ENCODE measurements at regions not wholly inside any gene's neighbourhood (a gene's known extent, or its start where the extent isn't known, plus 50 kb on each side); places are given as distances from the start of the nearest gene placed in this dataset.

GRCh38 chr1:60664086-60664625 lies 418.2 kb upstream of the NFIA start:
- H2BK20ac ChIP-seq (ENCODE audit: low read length): no peak overlapping the region
- H2BK5ac ChIP-seq (ENCODE audit: low read depth, low read length): no peak overlapping the region
- no peak overlapping the region for H3K4ac ChIP-seq (replicated peaks; ENCODE audit: insufficient read length, low read depth, low read length)
- H4K5ac ChIP-seq (ENCODE audit: insufficient read length, low read depth, low read length): no peak overlapping the region
- POLR2A ChIA-PET (ENCODE audit: partially characterized antibody): no interaction called here
- FAIRE-seq: no peak
- no peaks in the 10 kb centered on the region for H3K79me1 ChIP-seq (ENCODE audit: low read depth, low read length)
- no peaks in the 10 kb centered on the region for H3K4me1 ChIP-seq (replicated peaks in 1 of 4; ENCODE audit: control insufficient read depth in 3 of 4, insufficient read depth in 4 of 4, low read length in 3 of 4)
- no peak overlapping the region for H2BK120ac ChIP-seq (replicated peaks; ENCODE audit: low read depth, low read length)
- no peak overlapping the region for H2BK12ac ChIP-seq (ENCODE audit: low read depth, low read length)
- H3K9me3 ChIP-seq (ENCODE audit: insufficient read depth in 2 of 2, low read depth in 1 of 2, low read length in 1 of 2): no peaks in the 10 kb centered on the region
- H3K23ac ChIP-seq (ENCODE audit: insufficient read length): no peak overlapping the region
- no peaks in the 10 kb centered on the region for H4K20me1 ChIP-seq (replicated peaks in 1 of 2; ENCODE audit: control insufficient read depth in 1 of 2, insufficient read depth in 2 of 2, low read length in 2 of 2)
- no peak overlapping the region for H2AK5ac ChIP-seq (ENCODE audit: low read depth, low read length)
- H3K14ac ChIP-seq (ENCODE audit: insufficient read length): no peak overlapping the region
- CTCF ChIA-PET (ENCODE audit: partially characterized antibody): interaction anchor here (0.7 to 1.0 kb wide), 2 partner anchors 9 to 10 kb away, joined by 3 to 4 read pairs; no protein-coding TSS in a partner anchor
- no peak overlapping the region for H3K18ac ChIP-seq (ENCODE audit: extremely low read depth, low read length)
- no peaks in the 10 kb centered on the region for H3K23me2 ChIP-seq (ENCODE audit: low read depth, low read length)
- H3K79me2 ChIP-seq (ENCODE audit: control insufficient read depth in 1 of 2, insufficient read depth in 2 of 2, low read length in 2 of 2): no peaks in the 10 kb centered on the region
- H2AFZ ChIP-seq (ENCODE audit: low read length): no peak overlapping the region; the same call in 1 of the 2 replicates
- H3K4me3 ChIP-seq (ENCODE audit: extremely low read depth in 1 of 4, insufficient read depth in 2 of 4, low read depth in 3 of 4, low read length in 4 of 4): no peak overlapping the region
- H3K27me3 ChIP-seq (replicated peaks in 1 of 4; ENCODE audit: control insufficient read depth in 3 of 4, extremely low read depth in 1 of 4, insufficient read depth in 3 of 4, low read length in 3 of 4): no peaks in the 10 kb centered on the region
- no peaks in the 10 kb centered on the region for H3K36me3 ChIP-seq (ENCODE audit: control insufficient read depth in 2 of 4, insufficient read depth in 4 of 4, low read length in 3 of 4)
- H3K27ac ChIP-seq (ENCODE audit: low read depth, low read length): no peak overlapping the region
- no peak overlapping the region for H3K4me2 ChIP-seq (ENCODE audit: insufficient read depth in 1 of 2, low read depth in 2 of 2, low read length in 2 of 2)
- no peak overlapping the region for H4K91ac ChIP-seq (replicated peaks; ENCODE audit: insufficient read length, low read length)
- H3K9ac ChIP-seq (replicated peaks in 1 of 4; ENCODE audit: extremely low read depth in 1 of 4, low read depth in 3 of 4, low read length in 3 of 4): no peak overlapping the region
- no peak overlapping the region for H3K56ac ChIP-seq (replicated peaks; ENCODE audit: insufficient read length, low read depth, low read length)
- 91% methylated on average over 2 of the region's 2 CpGs; no CpG with 5 or more reads in 1 of the 2 experiments for WGBS, 2 experiments (ENCODE audit: extremely low coverage in 1 of 2, insufficient coverage in 1 of 2, insufficient read length in 1 of 2, insufficient replicate concordance in 2 of 2, low coverage in 1 of 2, low lambda C conversion rate in 2 of 2, missing lambda C conversion rate in 1 of 2)
- no peak overlapping the region for H4K8ac ChIP-seq (ENCODE audit: extremely low read depth, insufficient read depth, low read length)
- no peak for DNase-seq (ENCODE audit: low read depth in 1 of 2, low spot score in 2 of 2)
- H2BK15ac ChIP-seq (ENCODE audit: low read length): no peak overlapping the region
